ENCODE measurements at regions not wholly inside any gene's neighbourhood (a gene's known extent, or its start where the extent isn't known, plus 50 kb on each side); places are given as distances from the start of the nearest gene placed in this dataset.
"Not testable (repeated sequence)": the region's sequence is repeated elsewhere in the genome, so short reads cannot be mapped to it uniquely, and the experiment has no call there.

DNA sequence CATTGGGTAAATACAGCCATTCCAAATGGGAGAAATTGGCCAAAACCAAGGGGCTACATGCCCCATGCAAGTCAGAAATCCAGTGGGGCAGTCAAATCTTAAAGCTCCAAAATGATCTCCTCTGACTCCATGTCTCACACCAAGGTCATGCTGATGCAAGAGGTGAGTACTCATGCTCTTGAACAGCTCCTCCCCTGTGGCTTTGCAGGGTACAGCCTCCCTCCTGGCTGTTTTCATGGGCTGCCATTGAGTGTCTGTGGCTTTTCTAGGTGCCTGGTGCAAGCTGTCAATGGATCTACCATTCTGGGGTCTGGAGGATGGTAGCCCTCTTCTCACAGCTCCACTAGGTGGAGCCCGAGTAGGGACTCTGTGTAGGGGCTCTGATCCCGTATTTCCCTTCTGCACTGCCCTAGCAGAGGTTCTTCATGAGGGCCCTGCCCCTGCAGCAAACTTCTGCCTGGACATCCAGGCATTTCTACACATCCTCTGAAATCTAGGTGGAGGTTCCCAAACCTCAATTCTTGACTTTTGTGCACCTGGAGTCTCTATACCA is 135.7 kb upstream of the TSHZ3 start:
- H4K5ac ChIP-seq (ENCODE audit: low read depth, low read length); H3K4me2 ChIP-seq (ENCODE audit: low read depth, low read length); H3K14ac ChIP-seq (replicated peaks; ENCODE audit: low read depth, low read length); H3K9me3 ChIP-seq (ENCODE audit: control insufficient read depth, insufficient read depth, low read length); H2BK15ac ChIP-seq (ENCODE audit: low read depth, low read length); H3K36me3 ChIP-seq (ENCODE audit: control insufficient read depth, insufficient read depth, low read length); H3K56ac ChIP-seq (ENCODE audit: extremely low read depth, insufficient read depth, low read length); H3K4ac ChIP-seq (ENCODE audit: low read depth, low read length); BruUV-seq (replicated peaks); H3K79me1 ChIP-seq (ENCODE audit: low read depth in 1 of 2, low read length in 2 of 2); H3K4me1 ChIP-seq (ENCODE audit: control insufficient read depth, insufficient read depth, low read length); H4K8ac ChIP-seq (ENCODE audit: low read depth in 2 of 2, low read length in 2 of 2); H3K27ac ChIP-seq (ENCODE audit: insufficient read depth, low read length); H4K91ac ChIP-seq (ENCODE audit: insufficient read depth, low read depth, low read length); DNase-seq; H3K23ac ChIP-seq (ENCODE audit: low read depth, low read length); H4K20me1 ChIP-seq (ENCODE audit: insufficient read depth, low read length); H3K9me1 ChIP-seq (ENCODE audit: insufficient read depth, low read length); H3K9ac ChIP-seq (ENCODE audit: low read depth, low read length); ATAC-seq (ENCODE audit: low read depth); H2AK9ac ChIP-seq (replicated peaks; ENCODE audit: low read depth, low read length, poor library complexity); dilution Hi-C loops (cut with HindIII; ENCODE audit: low sequenced_read_pairs, unreplicated experiment); H3K27me3 ChIP-seq (ENCODE audit: control insufficient read depth, insufficient read depth, low read length); H3K18ac ChIP-seq (ENCODE audit: low read depth, low read length); H2AFZ ChIP-seq (replicated peaks; ENCODE audit: low read length, poor library complexity); H3K4me3 ChIP-seq (ENCODE audit: insufficient read depth, low read depth, low read length); H2BK20ac ChIP-seq (ENCODE audit: low read depth, low read length); H2BK5ac ChIP-seq (ENCODE audit: low read depth, low read length, poor library complexity, severe bottlenecking); H2BK120ac ChIP-seq (ENCODE audit: low read depth, low read length); in situ Hi-C loops (cut with MboI; ENCODE audit: low sequenced_read_pairs); H2AK5ac ChIP-seq (ENCODE audit: low read depth, low read length): not testable (repeated sequence)
- peak; percentile 13; the same call in 1 of the 2 replicates for TF ChIP-seq CTCF (conservative IDR thresholded peaks at IDR 0.05; ENCODE audit: low read depth, low read length)
- ChIA-PET CTCF (interaction anchor here (0.6 kb wide), 1 partner anchor 850 kb away, joined by 3 read pairs; no protein-coding TSS in a partner anchor), POLR2A (ENCODE audit: unreplicated experiment) (interaction anchor here (0.7 kb wide), 1 partner anchor 500 kb away, joined by 4 read pairs; no protein-coding TSS in a partner anchor)
- intact Hi-C loops (cut with micrococcal nuclease), result loop anchor here (1.0 kb wide), 1 partner anchor 23 kb away; no protein-coding TSS in a partner anchor
- 33% methylated on average over 1 of the region's 2 CpGs; no CpG with 5 or more reads in 1 of the 2 experiments for WGBS, 2 experiments (ENCODE audit: extremely low coverage in 2 of 2, insufficient read length in 1 of 2)

All from IMR-90 (cell line).